Endometrium (tissue), 2 donors: ENCODE measurements at regions not wholly inside any gene's neighbourhood (a gene's known extent, or its start where the extent isn't known, plus 50 kb on each side); places are given as distances from the start of the nearest gene placed in this dataset.

Experiments used
- FAIRE-seq: peaks from 2 replicates; lab custom pipeline; 2012; peaks lifted over from hg19 to GRCh38; lab: Jason Lieb, UNC
- donor health status: control.
- donor health status: control.

- FAIRE-seq, result no peak
These were observed 192.6 kb upstream of the CARD18 start for GRCh38 chr11:105332171-105332570.

- FAIRE-seq, result no peak
These were observed 188.5 kb upstream of the CARD18 start for GRCh38 chr11:105328061-105328460.

- FAIRE-seq, result no peak
These were observed 184.6 kb upstream of the CARD18 start for GRCh38 chr11:105324156-105324555.

- no peak for FAIRE-seq
These were observed 182.1 kb upstream of the CARD18 start for GRCh38 chr11:105321696-105322095.

- no peak for FAIRE-seq
These were observed 175.7 kb upstream of the CARD18 start for GRCh38 chr11:105315287-105315686.

GRCh38 chr11:105312266-105312665, 172.7 kb upstream of the CARD18 start:
- FAIRE-seq, result no peak

GRCh38 chr11:105298630-105299029, 159.1 kb upstream of the CARD18 start:
- FAIRE-seq, result no peak

- no peak for FAIRE-seq
These were observed 158.6 kb upstream of the CARD18 start for GRCh38 chr11:105298174-105298573.

GRCh38 chr11:105297463-105297862, 157.9 kb upstream of the CARD18 start:
- no peak for FAIRE-seq

- no peak for FAIRE-seq
These were observed 157.2 kb upstream of the CARD18 start for GRCh38 chr11:105296806-105297205.

GRCh38 chr11:105296386-105296785, 156.8 kb upstream of the CARD18 start:
- no peak for FAIRE-seq

- no peak for FAIRE-seq
These were observed 143.1 kb upstream of the CARD18 start for GRCh38 chr11:105282658-105283057.

- no peak for FAIRE-seq
These were observed 135.1 kb upstream of the CARD18 start for GRCh38 chr11:105274631-105275030.

- no peak for FAIRE-seq
These were observed 134.2 kb upstream of the CARD18 start for GRCh38 chr11:105273660-105274280.

GRCh38 chr11:105269862-105270261, 130.3 kb upstream of the CARD18 start:
- FAIRE-seq, result no peak

GRCh38 chr11:105268404-105269062, 129.0 kb upstream of the CARD18 start:
- no peak for FAIRE-seq

GRCh38 chr11:105265845-105266244, 126.3 kb upstream of the CARD18 start:
- no peak for FAIRE-seq

GRCh38 chr11:105260976-105261375, 121.4 kb upstream of the CARD18 start:
- FAIRE-seq, result no peak

GRCh38 chr11:105245781-105246315, 106.3 kb upstream of the CARD18 start:
- no peak for FAIRE-seq

- FAIRE-seq, result no peak
These were observed 104.7 kb upstream of the CARD18 start for GRCh38 chr11:105244160-105244825.

- no peak for FAIRE-seq
These were observed 101.6 kb upstream of the CARD18 start for GRCh38 chr11:105241136-105241535.

GRCh38 chr11:105236664-105237063, 97.1 kb upstream of the CARD18 start:
- no peak for FAIRE-seq

- no peak for FAIRE-seq
These were observed 93.7 kb upstream of the CARD18 start for GRCh38 chr11:105233285-105233684.
